ENCODE measurements at regions not wholly inside any gene's neighbourhood (a gene's known extent, or its start where the extent isn't known, plus 50 kb on each side); places are given as distances from the start of the nearest gene placed in this dataset.
"Not testable (repeated sequence)": the region's sequence is repeated elsewhere in the genome, so short reads cannot be mapped to it uniquely, and the experiment has no call there.

DNA sequence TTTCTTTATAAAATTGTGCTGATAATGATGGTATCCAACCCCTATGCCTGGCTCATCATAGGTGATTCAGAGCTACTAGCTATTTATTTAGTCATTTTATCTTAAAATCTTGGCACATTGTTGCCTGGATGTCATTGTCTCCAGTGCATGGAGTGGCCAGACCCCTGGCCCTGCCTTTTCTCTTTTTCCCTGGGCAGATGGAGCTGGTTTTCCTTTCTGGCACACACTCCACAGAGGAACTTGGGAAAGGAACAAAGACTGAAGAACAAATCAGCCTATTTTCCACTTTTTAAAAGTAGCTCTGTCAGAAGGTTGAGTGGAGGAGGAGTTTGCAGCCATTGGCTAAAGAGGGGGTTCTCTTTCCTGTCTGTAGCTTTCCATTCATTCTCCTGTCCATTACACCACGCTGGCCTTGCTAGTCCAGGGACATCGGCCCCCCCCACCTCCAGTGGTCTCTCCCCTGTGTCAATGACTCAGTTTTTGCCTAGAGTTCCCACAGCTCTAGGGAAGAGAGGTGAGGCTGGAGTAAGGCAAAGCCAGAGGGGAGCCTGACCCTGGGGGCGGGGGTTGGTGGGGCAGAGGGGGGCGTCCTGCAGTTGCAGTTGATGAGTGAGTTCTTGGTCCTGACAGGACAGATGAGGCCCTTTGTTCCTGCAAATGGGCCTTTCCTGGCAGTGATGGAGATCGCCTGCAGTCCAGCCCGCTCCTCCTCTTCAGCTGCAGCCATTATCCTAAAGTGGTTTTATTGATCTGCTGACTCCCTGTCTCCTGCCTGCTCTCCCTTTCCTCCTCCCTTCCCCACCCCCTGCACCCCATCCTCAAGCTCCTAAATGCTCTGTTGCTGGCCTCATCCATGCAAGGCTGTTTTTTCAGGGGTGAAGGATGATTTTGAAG lies 774.5 kb downstream of the DHX35 start:
- Histone ChIP-seq H4K20me1 (ENCODE audit: insufficient read depth, low read length) (no peaks in the 10 kb centered on the region), H3K79me2 (ENCODE audit: insufficient read depth, low read length) (no peaks in the 10 kb centered on the region), H3K27ac (ENCODE audit: low read depth, low read length) (no peak overlapping the region), H3K27me3 (ENCODE audit: insufficient read depth, low read length) (no peaks in the 10 kb centered on the region), H3K4me2 (ENCODE audit: insufficient read depth, low read length) (no peak overlapping the region), H2AFZ (ENCODE audit: low read length) (no peak overlapping the region), H3K9me3 (ENCODE audit: low read depth, low read length) (no peaks in the 10 kb centered on the region), H3K4me3 (ENCODE audit: insufficient read depth, low read length) (no peak overlapping the region), H3K4me1 (ENCODE audit: insufficient read depth, low read length) (no peaks in the 10 kb centered on the region), H3K36me3 (ENCODE audit: insufficient read depth, low read length) (no peaks in the 10 kb centered on the region)
- TF ChIP-seq, protein P1, sequence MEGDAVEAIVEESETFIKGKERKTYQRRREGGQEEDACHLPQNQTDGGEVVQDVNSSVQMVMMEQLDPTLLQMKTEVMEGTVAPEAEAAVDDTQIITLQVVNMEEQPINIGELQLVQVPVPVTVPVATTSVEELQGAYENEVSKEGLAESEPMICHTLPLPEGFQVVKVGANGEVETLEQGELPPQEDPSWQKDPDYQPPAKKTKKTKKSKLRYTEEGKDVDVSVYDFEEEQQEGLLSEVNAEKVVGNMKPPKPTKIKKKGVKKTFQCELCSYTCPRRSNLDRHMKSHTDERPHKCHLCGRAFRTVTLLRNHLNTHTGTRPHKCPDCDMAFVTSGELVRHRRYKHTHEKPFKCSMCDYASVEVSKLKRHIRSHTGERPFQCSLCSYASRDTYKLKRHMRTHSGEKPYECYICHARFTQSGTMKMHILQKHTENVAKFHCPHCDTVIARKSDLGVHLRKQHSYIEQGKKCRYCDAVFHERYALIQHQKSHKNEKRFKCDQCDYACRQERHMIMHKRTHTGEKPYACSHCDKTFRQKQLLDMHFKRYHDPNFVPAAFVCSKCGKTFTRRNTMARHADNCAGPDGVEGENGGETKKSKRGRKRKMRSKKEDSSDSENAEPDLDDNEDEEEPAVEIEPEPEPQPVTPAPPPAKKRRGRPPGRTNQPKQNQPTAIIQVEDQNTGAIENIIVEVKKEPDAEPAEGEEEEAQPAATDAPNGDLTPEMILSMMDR (IDR thresholded peaks at IDR 0.05; ENCODE audit: extremely low read depth, low read depth, low read length): no peak
- no peak for DNase-seq (ENCODE audit: insufficient read length, low spot score, missing footprints)

DNA sequence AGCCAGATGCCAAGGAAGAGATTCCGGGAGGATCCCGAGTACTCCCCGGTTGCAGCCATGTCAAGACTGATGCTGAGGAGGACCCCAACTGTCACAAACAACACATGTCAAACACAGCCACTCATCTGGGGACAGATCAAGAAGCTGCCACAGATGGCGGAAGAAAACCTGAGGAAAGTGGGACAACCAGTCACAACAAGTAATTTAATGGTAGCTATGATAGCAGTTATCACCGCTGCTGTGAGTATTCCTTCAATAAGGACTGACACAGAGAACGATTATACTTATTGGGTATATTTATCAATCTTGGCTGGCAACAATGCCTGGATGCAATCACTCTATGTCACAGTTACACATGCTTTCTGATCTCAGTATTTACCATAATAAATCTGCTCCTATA lies 763.4 kb downstream of the DHX35 start:
- H3K4me2 ChIP-seq (ENCODE audit: insufficient read depth, low read length); H3K4me1 ChIP-seq (ENCODE audit: insufficient read depth, low read length); H3K9me3 ChIP-seq (ENCODE audit: low read depth, low read length); H3K36me3 ChIP-seq (ENCODE audit: insufficient read depth, low read length); H4K20me1 ChIP-seq (ENCODE audit: insufficient read depth, low read length); DNase-seq (ENCODE audit: insufficient read length, low spot score, missing footprints); H3K4me3 ChIP-seq (ENCODE audit: insufficient read depth, low read length); H3K79me2 ChIP-seq (ENCODE audit: insufficient read depth, low read length); H3K27ac ChIP-seq (ENCODE audit: low read depth, low read length); H3K27me3 ChIP-seq (ENCODE audit: insufficient read depth, low read length); H2AFZ ChIP-seq (ENCODE audit: low read length): not testable (repeated sequence)

- TF ChIP-seq, protein P1 (IDR thresholded peaks at IDR 0.05; ENCODE audit: extremely low read depth, low read depth, low read length): no peak
- Histone ChIP-seq H3K27ac (ENCODE audit: low read depth, low read length) (no peak overlapping the region), H3K9me3 (ENCODE audit: low read depth, low read length) (no peaks in the 10 kb centered on the region), H3K4me2 (ENCODE audit: insufficient read depth, low read length) (no peak overlapping the region), H3K27me3 (ENCODE audit: insufficient read depth, low read length) (no peaks in the 10 kb centered on the region), H2AFZ (ENCODE audit: low read length) (no peak overlapping the region), H3K36me3 (ENCODE audit: insufficient read depth, low read length) (no peaks in the 10 kb centered on the region), H3K4me3 (ENCODE audit: insufficient read depth, low read length) (no peak overlapping the region), H3K4me1 (ENCODE audit: insufficient read depth, low read length) (no peaks in the 10 kb centered on the region), H3K79me2 (ENCODE audit: insufficient read depth, low read length) (no peaks in the 10 kb centered on the region), H4K20me1 (ENCODE audit: insufficient read depth, low read length) (no peaks in the 10 kb centered on the region)
- no peak for DNase-seq (ENCODE audit: insufficient read length, low spot score, missing footprints)
Measured at GRCh38 chr20:39719293-39719692, 757.1 kb downstream of the DHX35 start.

- no peaks in the 10 kb centered on the region for H3K9me3 ChIP-seq (ENCODE audit: low read depth, low read length)
- no peaks in the 10 kb centered on the region for H3K79me2 ChIP-seq (ENCODE audit: insufficient read depth, low read length)
- no peak overlapping the region for H2AFZ ChIP-seq (ENCODE audit: low read length)
- no peaks in the 10 kb centered on the region for H3K27me3 ChIP-seq (ENCODE audit: insufficient read depth, low read length)
- H3K36me3 ChIP-seq (ENCODE audit: insufficient read depth, low read length): no peaks in the 10 kb centered on the region
- H3K4me1 ChIP-seq (ENCODE audit: insufficient read depth, low read length): no peaks in the 10 kb centered on the region
- H4K20me1 ChIP-seq (ENCODE audit: insufficient read depth, low read length): no peaks in the 10 kb centered on the region
- TF ChIP-seq, protein P1 (IDR thresholded peaks at IDR 0.05; ENCODE audit: extremely low read depth, low read depth, low read length): no peak
- DNase-seq (ENCODE audit: insufficient read length, low spot score, missing footprints): no peak
- H3K27ac ChIP-seq (ENCODE audit: low read depth, low read length): no peak overlapping the region
- no peak overlapping the region for H3K4me2 ChIP-seq (ENCODE audit: insufficient read depth, low read length)
- H3K4me3 ChIP-seq (ENCODE audit: insufficient read depth, low read length): no peak overlapping the region
Measured at GRCh38 chr20:39717936-39718335, 755.8 kb downstream of the DHX35 start.
